ENCODE measurements at regions not wholly inside any gene's neighbourhood (a gene's known extent, or its start where the extent isn't known, plus 50 kb on each side); places are given as distances from the start of the nearest gene placed in this dataset.

DNA sequence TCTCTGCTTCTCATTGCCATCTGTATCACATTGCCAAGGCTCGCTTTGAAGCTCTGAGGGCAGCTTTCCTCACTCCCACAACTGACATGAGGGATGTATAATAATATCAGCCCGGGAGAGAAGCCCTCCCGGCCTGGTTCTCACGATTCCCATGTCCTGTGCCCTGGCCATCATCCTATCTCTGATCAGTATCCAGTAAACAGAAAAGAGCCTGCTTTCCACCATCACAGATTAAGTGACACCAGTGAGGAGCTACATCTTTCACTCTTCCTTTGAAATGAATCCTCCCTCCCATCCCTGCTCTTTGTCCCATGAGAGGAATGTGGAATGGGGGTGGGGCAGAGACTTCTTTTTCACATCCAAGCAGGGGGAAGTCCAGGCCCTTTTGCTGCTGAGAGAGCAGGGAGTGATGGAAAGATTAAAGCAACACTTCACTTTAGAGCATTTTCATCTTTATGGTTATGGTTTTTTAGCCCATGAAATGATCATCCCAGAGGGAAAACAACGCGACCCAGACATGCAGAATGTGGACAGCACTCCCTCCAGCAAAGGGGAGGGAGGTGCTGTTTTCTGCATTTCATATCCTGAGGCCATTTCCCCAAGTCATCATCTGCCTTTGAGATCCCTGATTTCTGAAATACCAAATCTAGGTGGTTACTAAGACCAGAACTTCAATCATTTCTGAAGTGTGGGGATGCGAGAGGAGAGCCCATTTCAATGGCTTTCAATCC, 84.6 kb upstream of the LYZL1 start:
- no peak overlapping the region for H2AFZ ChIP-seq (ENCODE audit: low read length)
- H3K36me3 ChIP-seq (ENCODE audit: insufficient read depth, low read length), result no peaks in the 10 kb centered on the region
- H3K4me1 ChIP-seq (ENCODE audit: insufficient read depth, low read length, severe bottlenecking), result no peaks in the 10 kb centered on the region
- no peaks in the 10 kb centered on the region for H3K79me2 ChIP-seq (ENCODE audit: insufficient read depth, low read length)
- H3K27me3 ChIP-seq (ENCODE audit: insufficient read depth, low read length), result no peaks in the 10 kb centered on the region
- no peak overlapping the region for H3K9ac ChIP-seq (ENCODE audit: low read length)
- no peaks in the 10 kb centered on the region for H3K9me3 ChIP-seq (ENCODE audit: low read length)
- H3K9me2 ChIP-seq (ENCODE audit: low read depth, low read length), result no peaks in the 10 kb centered on the region
- H3K27ac ChIP-seq (ENCODE audit: low read depth, low read length, poor library complexity, severe bottlenecking), result no peak overlapping the region
- H4K20me1 ChIP-seq (ENCODE audit: insufficient read depth, low read length), result no peaks in the 10 kb centered on the region
- no peak overlapping the region for H3K4me3 ChIP-seq (ENCODE audit: low read depth, low read length, poor library complexity, severe bottlenecking)
- no peak for TF ChIP-seq EZH2 (IDR thresholded peaks at IDR 0.05; ENCODE audit: borderline replicate concordance, low read length)
- TF ChIP-seq, protein P1, sequence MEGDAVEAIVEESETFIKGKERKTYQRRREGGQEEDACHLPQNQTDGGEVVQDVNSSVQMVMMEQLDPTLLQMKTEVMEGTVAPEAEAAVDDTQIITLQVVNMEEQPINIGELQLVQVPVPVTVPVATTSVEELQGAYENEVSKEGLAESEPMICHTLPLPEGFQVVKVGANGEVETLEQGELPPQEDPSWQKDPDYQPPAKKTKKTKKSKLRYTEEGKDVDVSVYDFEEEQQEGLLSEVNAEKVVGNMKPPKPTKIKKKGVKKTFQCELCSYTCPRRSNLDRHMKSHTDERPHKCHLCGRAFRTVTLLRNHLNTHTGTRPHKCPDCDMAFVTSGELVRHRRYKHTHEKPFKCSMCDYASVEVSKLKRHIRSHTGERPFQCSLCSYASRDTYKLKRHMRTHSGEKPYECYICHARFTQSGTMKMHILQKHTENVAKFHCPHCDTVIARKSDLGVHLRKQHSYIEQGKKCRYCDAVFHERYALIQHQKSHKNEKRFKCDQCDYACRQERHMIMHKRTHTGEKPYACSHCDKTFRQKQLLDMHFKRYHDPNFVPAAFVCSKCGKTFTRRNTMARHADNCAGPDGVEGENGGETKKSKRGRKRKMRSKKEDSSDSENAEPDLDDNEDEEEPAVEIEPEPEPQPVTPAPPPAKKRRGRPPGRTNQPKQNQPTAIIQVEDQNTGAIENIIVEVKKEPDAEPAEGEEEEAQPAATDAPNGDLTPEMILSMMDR (IDR thresholded peaks at IDR 0.05; ENCODE audit: low read length), result no peak
- no peak overlapping the region for H3K4me2 ChIP-seq (ENCODE audit: low read length)
- H3F3A ChIP-seq (ENCODE audit: insufficient read depth, low read length), result no peaks in the 10 kb centered on the region

DNA sequence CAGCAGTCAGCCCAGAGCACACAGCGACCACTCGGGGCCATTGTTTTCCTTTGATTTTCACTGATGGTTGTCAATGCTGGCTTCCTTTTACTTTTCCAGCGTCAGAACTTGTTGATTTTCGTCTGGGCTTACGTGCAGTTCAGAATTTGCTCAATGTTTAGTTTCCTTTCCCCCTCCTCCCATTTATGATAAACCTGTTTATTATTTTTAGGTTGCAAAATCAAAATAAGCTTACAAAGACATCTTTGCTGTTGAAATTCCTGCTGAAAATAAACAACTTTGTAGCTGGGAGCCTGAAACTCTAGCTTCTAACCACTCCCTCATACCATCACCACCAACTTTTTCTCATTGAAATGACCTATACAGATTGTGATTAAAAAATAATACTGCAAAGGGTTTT, 83.1 kb upstream of the LYZL1 start:
- no peaks in the 10 kb centered on the region for H4K20me1 ChIP-seq (ENCODE audit: insufficient read depth, low read length)
- H3K27me3 ChIP-seq (ENCODE audit: insufficient read depth, low read length), result no peaks in the 10 kb centered on the region
- no peak overlapping the region for H3K27ac ChIP-seq (ENCODE audit: low read depth, low read length, poor library complexity, severe bottlenecking)

DNA sequence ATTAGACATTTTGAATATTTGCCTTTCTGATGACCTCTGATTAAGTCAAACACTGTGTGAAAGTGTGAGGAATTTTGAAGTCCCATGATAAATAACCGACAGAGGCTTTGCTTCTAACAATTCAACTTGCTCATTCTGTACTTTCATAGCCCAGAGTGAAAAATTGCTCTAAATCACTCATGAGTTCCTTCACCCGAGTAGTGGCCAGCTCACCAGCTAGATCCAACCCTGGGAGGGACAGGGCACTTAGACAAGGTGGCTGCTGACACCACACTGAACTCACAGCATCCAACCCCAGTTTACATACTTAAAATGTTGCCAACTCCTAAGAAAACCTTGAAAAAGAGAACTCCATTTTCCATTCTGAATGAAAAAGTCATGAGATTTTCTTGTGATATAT, 80.0 kb upstream of the LYZL1 start:
- Histone ChIP-seq H3K9me2 (ENCODE audit: low read depth, low read length) (no peaks in the 10 kb centered on the region), H3K27ac (ENCODE audit: low read depth, low read length, poor library complexity, severe bottlenecking) (no peak overlapping the region), H3K4me1 (ENCODE audit: insufficient read depth, low read length, severe bottlenecking) (no peaks in the 10 kb centered on the region), H3K9ac (ENCODE audit: low read length) (no peak overlapping the region), H3K27me3 (ENCODE audit: insufficient read depth, low read length) (no peaks in the 10 kb centered on the region), H4K20me1 (ENCODE audit: insufficient read depth, low read length) (no peaks in the 10 kb centered on the region), H3K36me3 (ENCODE audit: insufficient read depth, low read length) (no peaks in the 10 kb centered on the region), H3K9me3 (ENCODE audit: low read length) (no peaks in the 10 kb centered on the region), H3K4me2 (ENCODE audit: low read length) (no peak overlapping the region), H3K79me2 (ENCODE audit: insufficient read depth, low read length) (no peaks in the 10 kb centered on the region), H2AFZ (ENCODE audit: low read length) (no peak overlapping the region), H3F3A (ENCODE audit: insufficient read depth, low read length) (no peaks in the 10 kb centered on the region), H3K4me3 (ENCODE audit: low read depth, low read length, poor library complexity, severe bottlenecking) (no peak overlapping the region)
- TF ChIP-seq, protein P1 (IDR thresholded peaks at IDR 0.05; ENCODE audit: low read length), result no peak
- TF ChIP-seq EZH2 (IDR thresholded peaks at IDR 0.05; ENCODE audit: borderline replicate concordance, low read length), result no peak

More for the DNA sequence above, 83.1 kb upstream of the LYZL1 start:
- Histone ChIP-seq H3K9me2 (ENCODE audit: low read depth, low read length) (no peaks in the 10 kb centered on the region), H2AFZ (ENCODE audit: low read length) (no peak overlapping the region), H3K4me1 (ENCODE audit: insufficient read depth, low read length, severe bottlenecking) (no peaks in the 10 kb centered on the region), H3K9me3 (ENCODE audit: low read length) (no peaks in the 10 kb centered on the region), H3F3A (ENCODE audit: insufficient read depth, low read length) (no peaks in the 10 kb centered on the region), H3K4me3 (ENCODE audit: low read depth, low read length, poor library complexity, severe bottlenecking) (no peak overlapping the region), H3K4me2 (ENCODE audit: low read length) (no peak overlapping the region), H3K9ac (ENCODE audit: low read length) (no peak overlapping the region), H3K36me3 (ENCODE audit: insufficient read depth, low read length) (no peaks in the 10 kb centered on the region), H3K79me2 (ENCODE audit: insufficient read depth, low read length) (no peaks in the 10 kb centered on the region)
- TF ChIP-seq EZH2 (IDR thresholded peaks at IDR 0.05; ENCODE audit: borderline replicate concordance, low read length), result no peak
- TF ChIP-seq, protein P1 (IDR thresholded peaks at IDR 0.05; ENCODE audit: low read length), result no peak

Measured in OCI-LY1 (cell line).